ENCODE measurements at regions not wholly inside any gene's neighbourhood (a gene's known extent, or its start where the extent isn't known, plus 50 kb on each side); places are given as distances from the start of the nearest gene placed in this dataset.

- DNase-seq, result peak; percentile 53
- ATAC-seq, result no peak
Measured at GRCh38 chr9:14428781-14429230, 114.9 kb upstream of the NFIB start.

- DNase-seq, result no peak
- no peak for ATAC-seq
Measured at GRCh38 chr9:14427419-14427818, 113.5 kb upstream of the NFIB start.

GRCh38 chr9:14424983-14425382 is 111.0 kb upstream of the NFIB start:
- no peak for ATAC-seq
- no peak for DNase-seq

- ATAC-seq (no peak), DNase-seq (no peak)
Measured at GRCh38 chr9:14424289-14424688, 110.3 kb upstream of the NFIB start.

GRCh38 chr9:14423815-14424261 is 109.9 kb upstream of the NFIB start:
- ATAC-seq, result no peak
- no peak for DNase-seq

- ATAC-seq (no peak), DNase-seq (no peak)
Measured at GRCh38 chr9:14421291-14421690, 107.3 kb upstream of the NFIB start.

- DNase-seq (no peak), ATAC-seq (no peak)
Measured at GRCh38 chr9:14418941-14419937, 105.3 kb upstream of the NFIB start.

GRCh38 chr9:14418301-14418940 is 104.5 kb upstream of the NFIB start:
- ATAC-seq (no peak), DNase-seq (no peak)

GRCh38 chr9:14417237-14417636 is 103.3 kb upstream of the NFIB start:
- ATAC-seq (no peak), DNase-seq (no peak)

GRCh38 chr9:14415947-14416346 is 102.0 kb upstream of the NFIB start:
- no peak for ATAC-seq
- DNase-seq, result no peak

GRCh38 chr9:14413812-14414211 is 99.9 kb upstream of the NFIB start:
- DNase-seq, result no peak
- no peak for ATAC-seq

- ATAC-seq, result no peak
- DNase-seq, result no peak
Measured at GRCh38 chr9:14412775-14413174, 98.8 kb upstream of the NFIB start.

- ATAC-seq, result no peak
- DNase-seq, result no peak
Measured at GRCh38 chr9:14406463-14406862, 92.5 kb upstream of the NFIB start.

- no peak for DNase-seq
- ATAC-seq, result no peak
Measured at GRCh38 chr9:14405176-14405706, 91.3 kb upstream of the NFIB start.

- DNase-seq, result no peak
- no peak for ATAC-seq
Measured at GRCh38 chr9:14403081-14403480, 89.1 kb upstream of the NFIB start.

- ATAC-seq, result no peak
Measured at GRCh38 chr9:14402583-14402982, 88.6 kb upstream of the NFIB start.

GRCh38 chr9:14401911-14402310 is 88.0 kb upstream of the NFIB start:
- ATAC-seq, result no peak

More at GRCh38 chr9:14402583-14402982, 88.6 kb upstream of the NFIB start:
- DNase-seq, result no peak

GRCh38 chr9:14400658-14400995 is 86.7 kb upstream of the NFIB start:
- DNase-seq, result no peak
- ATAC-seq, result no peak

More at GRCh38 chr9:14401911-14402310, 88.0 kb upstream of the NFIB start:
- DNase-seq, result no peak

- ATAC-seq, result no peak
Measured at GRCh38 chr9:14399756-14400657, 86.1 kb upstream of the NFIB start.

GRCh38 chr9:14398473-14398872 is 84.5 kb upstream of the NFIB start:
- no peak for DNase-seq
- ATAC-seq, result no peak

More at GRCh38 chr9:14399756-14400657, 86.1 kb upstream of the NFIB start:
- no peak for DNase-seq

GRCh38 chr9:14396171-14396570 is 82.2 kb upstream of the NFIB start:
- ATAC-seq, result no peak
- DNase-seq, result no peak
